Mesendoderm (in vitro differentiated cells): ENCODE measurements at regions not wholly inside any gene's neighbourhood (a gene's known extent, or its start where the extent isn't known, plus 50 kb on each side); places are given as distances from the start of the nearest gene placed in this dataset.
"Not testable (repeated sequence)": the region's sequence is repeated elsewhere in the genome, so short reads cannot be mapped to it uniquely, and the experiment has no call there.

Source experiments
- DNase-seq: peaks from one replicate; pipeline ENCODE4 v3.0.0; 2013
- H2AK5ac ChIP-seq: 2 replicates; pipeline ENCODE4 v1.6.1; 2013; ENCODE audit warnings: low read length, inconsistent platforms
- H2BK120ac ChIP-seq: 2 replicates; pipeline ENCODE4 v1.6.1; 2013; ENCODE audit warnings: low read depth, mild to moderate bottlenecking, low read length, moderate library complexity, mixed read lengths
- H2BK15ac ChIP-seq: replicated peaks from 2 replicates; pipeline ENCODE4 v1.6.1; 2013; ENCODE audit warnings: low read depth, mild to moderate bottlenecking, moderate library complexity
- H2BK5ac ChIP-seq: 2 replicates; pipeline ENCODE4 v1.6.1; 2013; ENCODE audit warnings: low read length, inconsistent platforms
- H3K18ac ChIP-seq: 2 replicates; pipeline ENCODE4 v1.6.1; 2013; ENCODE audit warnings: mild to moderate bottlenecking, low read length, mixed read lengths
- H3K23ac ChIP-seq: one replicate; pipeline ENCODE4 v1.6.1; 2013; ENCODE audit warnings: low read length
- H3K27ac ChIP-seq: 2 replicates; pipeline ENCODE4 v1.5.1; 2013; ENCODE audit warnings: low read depth, mild to moderate bottlenecking, inconsistent platforms, low read length, moderate library complexity
- H3K27me3 ChIP-seq: 2 replicates; pipeline ENCODE4 v1.6.1; 2013; ENCODE audit warnings: low read length, control low read depth, mild to moderate bottlenecking, inconsistent platforms; ENCODE audit not compliant: insufficient read depth, poor library complexity
- H3K36me3 ChIP-seq: 2 replicates; pipeline ENCODE4 v1.6.1; 2013; ENCODE audit warnings: low read length, inconsistent platforms; ENCODE audit not compliant: control insufficient read depth, insufficient read depth
- H3K4ac ChIP-seq: one replicate; pipeline ENCODE4 v1.6.1; 2013; ENCODE audit warnings: low read depth, mild to moderate bottlenecking, low read length, moderate library complexity
- H3K4me1 ChIP-seq: 2 replicates; pipeline ENCODE4 v1.6.1; 2013; ENCODE audit warnings: low read depth, low read length, inconsistent platforms; ENCODE audit not compliant: control insufficient read depth
- H3K4me2 ChIP-seq: 2 replicates; pipeline ENCODE4 v1.6.1; 2013; ENCODE audit warnings: low read length
- H3K4me3 ChIP-seq: 2 replicates; pipeline ENCODE4 v1.5.1; 2013; ENCODE audit warnings: mild to moderate bottlenecking, low read length
- H3K56ac ChIP-seq: one replicate; pipeline ENCODE4 v1.6.1; 2013; ENCODE audit warnings: low read length
- H3K79me1 ChIP-seq: 2 replicates; pipeline ENCODE4 v1.6.1; 2013; ENCODE audit warnings: low read length, inconsistent platforms
- H3K79me2 ChIP-seq: 2 replicates; pipeline ENCODE4 v1.6.1; 2013; ENCODE audit warnings: mild to moderate bottlenecking, low read length; ENCODE audit not compliant: control insufficient read depth, insufficient read depth
- H3K9ac ChIP-seq: 2 replicates; pipeline ENCODE4 v1.6.1; 2013; ENCODE audit warnings: low read length, inconsistent platforms
- H4K5ac ChIP-seq: one replicate; pipeline ENCODE4 v1.6.1; 2013; ENCODE audit warnings: low read length
- H4K8ac ChIP-seq: one replicate; pipeline ENCODE4 v1.6.1; 2013; ENCODE audit warnings: low read depth, mild to moderate bottlenecking, control low read depth, low read length, moderate library complexity
- WGBS: extraction: QIAGEN DNeasy Blood & Tissue Kit; methylation state at CpG from one replicate; pipeline ENCODE4 v1.1.7; 2013; ENCODE audit warnings: low lambda C conversion rate, missing lambda C conversion rate; ENCODE audit not compliant: insufficient coverage; ENCODE audit errors: extremely low coverage; 5-methylcytosine and 5-hydroxymethylcytosine counted together

DNA sequence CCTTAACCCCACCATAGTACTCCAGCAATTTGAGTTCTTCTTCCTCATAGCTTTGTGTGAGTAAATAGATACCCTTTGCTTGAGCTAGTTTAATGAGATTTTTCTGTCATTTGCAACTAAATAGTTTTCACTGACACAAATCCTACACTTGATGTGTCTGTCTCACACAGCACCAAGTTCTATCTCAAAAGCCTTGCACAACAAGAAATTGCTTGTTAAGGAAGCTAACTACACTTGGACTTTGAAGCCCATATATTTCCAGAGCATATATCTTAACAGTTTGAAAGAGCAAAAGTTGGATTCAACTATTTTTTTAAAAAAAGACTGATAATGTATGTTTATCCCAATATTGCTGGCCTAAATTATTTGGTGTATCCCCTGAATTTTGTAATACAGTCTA lies 459.2 kb downstream of the ACTL7B start:
- no peak overlapping the region for H3K27ac ChIP-seq

DNA sequence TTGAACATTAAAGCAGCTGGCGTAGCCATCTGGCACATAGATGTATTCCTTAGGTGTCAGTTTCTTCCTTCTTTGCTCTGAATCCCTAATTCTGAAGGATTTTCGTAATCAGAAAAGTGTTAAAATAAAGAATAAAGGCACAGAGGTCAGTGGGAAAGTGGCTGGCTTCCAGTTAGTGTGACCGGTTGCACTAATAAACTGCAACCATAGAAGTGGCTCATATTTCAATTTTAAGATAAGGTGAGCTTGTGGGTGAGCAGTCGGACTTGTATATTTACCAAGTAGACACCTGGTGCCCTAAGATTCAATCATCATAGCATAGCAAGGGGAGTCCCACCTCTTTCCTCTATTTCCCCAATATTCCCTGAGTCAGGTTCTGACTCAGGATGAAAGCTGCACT lies 459.6 kb downstream of the ACTL7B start:
- WGBS = no CpG with 5 or more reads among the region's 4 CpGs
- no peaks in the 10 kb centered on the region for H3K27me3 ChIP-seq
- no peak overlapping the region for H3K56ac ChIP-seq

More for the DNA sequence above, 459.2 kb downstream of the ACTL7B start:
- H2BK15ac ChIP-seq = no peak overlapping the region
- H3K79me2 ChIP-seq = no peaks in the 10 kb centered on the region
- no peaks in the 10 kb centered on the region for H3K4me1 ChIP-seq
- H3K18ac ChIP-seq = no peak overlapping the region
- no peak overlapping the region for H4K8ac ChIP-seq
- H2AK5ac ChIP-seq = no peak overlapping the region
- H3K9ac ChIP-seq = no peak overlapping the region
- H2BK120ac ChIP-seq = no peak overlapping the region
- H3K4me2 ChIP-seq = no peak overlapping the region
- no peak for DNase-seq
- no peak overlapping the region for H2BK5ac ChIP-seq
- no peak overlapping the region for H3K56ac ChIP-seq
- H3K27me3 ChIP-seq = no peaks in the 10 kb centered on the region
- H3K4ac ChIP-seq = no peak overlapping the region
- no peak overlapping the region for H4K5ac ChIP-seq
- H3K23ac ChIP-seq = no peak overlapping the region
- no peaks in the 10 kb centered on the region for H3K36me3 ChIP-seq
- H3K79me1 ChIP-seq = no peaks in the 10 kb centered on the region
- H3K4me3 ChIP-seq = no peak overlapping the region

GRCh38 chr9:108395421-108395820 lies 460.4 kb downstream of the ACTL7B start:
- no peak overlapping the region for H2BK5ac ChIP-seq
- no peak overlapping the region for H3K56ac ChIP-seq
- no peak overlapping the region for H3K4me3 ChIP-seq
- no peak overlapping the region for H4K8ac ChIP-seq
- H3K36me3 ChIP-seq = no peaks in the 10 kb centered on the region
- DNase-seq = no peak
- H4K5ac ChIP-seq = no peak overlapping the region
- no peak overlapping the region for H3K18ac ChIP-seq
- H3K79me1 ChIP-seq = no peaks in the 10 kb centered on the region
- no peak overlapping the region for H3K9ac ChIP-seq
- no peak overlapping the region for H3K4ac ChIP-seq
- H2BK15ac ChIP-seq = no peak overlapping the region
- no peak overlapping the region for H2BK120ac ChIP-seq
- no peak overlapping the region for H3K23ac ChIP-seq
- H3K79me2 ChIP-seq = no peaks in the 10 kb centered on the region
- no peak overlapping the region for H2AK5ac ChIP-seq
- no CpG with 5 or more reads among the region's 4 CpGs for WGBS
- H3K27ac ChIP-seq = no peak overlapping the region
- H3K27me3 ChIP-seq = no peaks in the 10 kb centered on the region
- H3K4me2 ChIP-seq = no peak overlapping the region
- H3K4me1 ChIP-seq = no peaks in the 10 kb centered on the region

More for the DNA sequence above, 459.6 kb downstream of the ACTL7B start:
- Histone ChIP-seq H3K27ac (no peak overlapping the region), H3K4me3 (no peak overlapping the region), H3K4me1 (no peaks in the 10 kb centered on the region), H4K8ac (no peak overlapping the region), H3K79me1 (no peaks in the 10 kb centered on the region), H4K5ac (no peak overlapping the region), H3K9ac (no peak overlapping the region), H3K18ac (no peak overlapping the region), H2BK120ac (no peak overlapping the region), H3K23ac (no peak overlapping the region), H2BK5ac (no peak overlapping the region), H3K4me2 (no peak overlapping the region), H3K79me2 (no peaks in the 10 kb centered on the region), H3K4ac (no peak overlapping the region), H3K36me3 (no peaks in the 10 kb centered on the region), H2BK15ac (no peak overlapping the region), H2AK5ac (no peak overlapping the region)
- DNase-seq = no peak

GRCh38 chr9:108394726-108395125 lies 461.1 kb downstream of the ACTL7B start:
- Histone ChIP-seq H3K27ac (no peak overlapping the region), H3K56ac (no peak overlapping the region), H3K36me3 (no peaks in the 10 kb centered on the region), H3K9ac (no peak overlapping the region), H3K18ac (no peak overlapping the region), H3K79me2 (no peaks in the 10 kb centered on the region), H4K8ac (no peak overlapping the region), H3K4me2 (no peak overlapping the region), H3K23ac (no peak overlapping the region), H2BK5ac (no peak overlapping the region), H2BK15ac (no peak overlapping the region), H3K79me1 (no peaks in the 10 kb centered on the region), H2BK120ac (no peak overlapping the region), H3K27me3 (no peaks in the 10 kb centered on the region), H3K4me3 (no peak overlapping the region), H2AK5ac (no peak overlapping the region), H3K4me1 (no peaks in the 10 kb centered on the region), H3K4ac (no peak overlapping the region), H4K5ac (no peak overlapping the region)
- no peak for DNase-seq
- WGBS = no CpG with 5 or more reads among the region's 13 CpGs

- H3K27me3 ChIP-seq, H2BK15ac ChIP-seq, H3K79me1 ChIP-seq, H4K8ac ChIP-seq, H3K4me3 ChIP-seq, H3K4me2 ChIP-seq, H3K4me1 ChIP-seq, H3K27ac ChIP-seq, H3K79me2 ChIP-seq, H3K36me3 ChIP-seq, DNase-seq, H4K5ac ChIP-seq, H3K4ac ChIP-seq, H3K56ac ChIP-seq, H2BK120ac ChIP-seq, H2BK5ac ChIP-seq, H2AK5ac ChIP-seq, H3K18ac ChIP-seq, H3K9ac ChIP-seq, H3K23ac ChIP-seq: not testable (repeated sequence)
- no CpG with 5 or more reads among the region's 31 CpGs for WGBS
Observed at GRCh38 chr9:108393481-108394001, 462.2 kb downstream of the ACTL7B start.

DNA sequence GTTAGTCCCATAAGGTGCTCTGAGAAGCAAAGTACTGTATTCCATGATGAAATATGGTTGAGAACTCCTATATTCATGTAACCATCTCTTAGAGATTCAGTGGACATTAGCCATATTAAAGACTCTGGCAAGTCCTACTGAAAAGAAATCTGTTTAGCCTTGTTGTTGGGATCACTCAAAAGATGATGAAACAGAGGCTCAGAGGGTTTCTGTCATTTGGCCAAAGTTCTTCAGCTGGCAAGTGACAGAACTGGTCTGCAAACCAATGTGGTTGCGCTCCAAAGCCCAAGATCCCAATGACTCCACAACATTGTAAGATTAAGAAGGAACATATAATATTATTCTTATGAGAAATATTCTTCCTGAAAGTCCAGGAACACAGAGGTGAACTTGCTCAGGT lies 462.9 kb downstream of the ACTL7B start:
- Histone ChIP-seq H3K4me1 (no peaks in the 10 kb centered on the region), H3K27me3 (no peaks in the 10 kb centered on the region)
- WGBS = no CpG with 5 or more reads among the region's 1 CpG

More for the DNA sequence above, 462.9 kb downstream of the ACTL7B start:
- Histone ChIP-seq H2BK5ac (no peak overlapping the region), H2AK5ac (no peak overlapping the region), H3K27ac (no peak overlapping the region), H3K79me2 (no peaks in the 10 kb centered on the region), H3K23ac (no peak overlapping the region), H3K4me3 (no peak overlapping the region), H3K4me2 (no peak overlapping the region), H3K18ac (no peak overlapping the region), H2BK15ac (no peak overlapping the region), H3K56ac (no peak overlapping the region), H3K9ac (no peak overlapping the region), H4K8ac (no peak overlapping the region), H3K36me3 (no peaks in the 10 kb centered on the region), H4K5ac (no peak overlapping the region), H3K79me1 (no peaks in the 10 kb centered on the region), H2BK120ac (no peak overlapping the region), H3K4ac (no peak overlapping the region)
- no peak for DNase-seq
